Stimulated activated memory B cell treated with anti-CD40 and anti-IgM and Interleukin-4, amounts not matched to agents 10 μg/mL and 1 μg/mL and 100 μg/mL, for 72 hours (primary cell): ENCODE measurements at regions not wholly inside any gene's neighbourhood (a gene's known extent, or its start where the extent isn't known, plus 50 kb on each side); places are given as distances from the start of the nearest gene placed in this dataset.
"Not testable (repeated sequence)": the region's sequence is repeated elsewhere in the genome, so short reads cannot be mapped to it uniquely, and the experiment has no call there.

Experiments used
- ATAC-seq: fragments of 150-1000 bp; cut with Tn5 transposase; 2 replicates; pipeline ENCODE4 v1.10.0; 2021
- H3K27ac Mint-ChIP-seq: one replicate; pipeline ENCODE4 v1.8.0; 2022; ENCODE audit warnings: mild to moderate bottlenecking, mixed read lengths
- H3K27me3 Mint-ChIP-seq: one replicate; pipeline ENCODE4 v1.8.0; 2022; ENCODE audit warnings: mixed read lengths
- H3K36me3 Mint-ChIP-seq: one replicate; pipeline ENCODE4 v1.8.0; 2022; ENCODE audit warnings: mixed read lengths
- H3K4me1 Mint-ChIP-seq: one replicate; pipeline ENCODE4 v1.8.0; 2022; ENCODE audit warnings: mixed read lengths
- H3K4me3 Mint-ChIP-seq: one replicate; pipeline ENCODE4 v1.8.0; 2022; ENCODE audit warnings: mild to moderate bottlenecking, moderate library complexity, mixed read lengths
- H3K9me3 Mint-ChIP-seq: one replicate; pipeline ENCODE4 v1.8.0; 2022; ENCODE audit warnings: mixed read lengths

GRCh38 chr12:17866802-17867201 is 223.2 kb downstream of the RERGL start:
- no peaks in the 10 kb centered on the region for H3K27me3 Mint-ChIP-seq
- ATAC-seq: no peak
- no peaks in the 10 kb centered on the region for H3K4me1 Mint-ChIP-seq
- H3K36me3 Mint-ChIP-seq: no peaks in the 10 kb centered on the region
- H3K4me3 Mint-ChIP-seq: no peak overlapping the region
- no peak overlapping the region for H3K27ac Mint-ChIP-seq
- H3K9me3 Mint-ChIP-seq: peaks cover 16% of the 10 kb centered on the region

- not testable (repeated sequence) for H3K4me3 Mint-ChIP-seq, ATAC-seq, H3K9me3 Mint-ChIP-seq, H3K36me3 Mint-ChIP-seq, H3K27ac Mint-ChIP-seq, H3K4me1 Mint-ChIP-seq, H3K27me3 Mint-ChIP-seq
Measured at GRCh38 chr12:17855548-17855947, 234.4 kb downstream of the RERGL start.

GRCh38 chr12:17853054-17853453 is 236.9 kb downstream of the RERGL start:
- Mint-ChIP-seq H3K4me1 (no peaks in the 10 kb centered on the region), H3K27ac (no peak overlapping the region), H3K27me3 (no peaks in the 10 kb centered on the region), H3K36me3 (no peaks in the 10 kb centered on the region), H3K4me3 (no peak overlapping the region), H3K9me3 (peaks cover 3% of the 10 kb centered on the region)
- no peak for ATAC-seq

- H3K4me3 Mint-ChIP-seq: no peak overlapping the region
- H3K27me3 Mint-ChIP-seq: no peaks in the 10 kb centered on the region
- no peaks in the 10 kb centered on the region for H3K36me3 Mint-ChIP-seq
- ATAC-seq: no peak
- H3K9me3 Mint-ChIP-seq: peaks cover 5% of the 10 kb centered on the region
- no peaks in the 10 kb centered on the region for H3K4me1 Mint-ChIP-seq
- H3K27ac Mint-ChIP-seq: no peak overlapping the region
Measured at GRCh38 chr12:17841496-17841895, 248.5 kb downstream of the RERGL start.

GRCh38 chr12:17829813-17830212 is 260.2 kb downstream of the RERGL start:
- H3K27me3 Mint-ChIP-seq: no peaks in the 10 kb centered on the region
- no peak overlapping the region for H3K4me3 Mint-ChIP-seq
- H3K27ac Mint-ChIP-seq: no peak overlapping the region
- H3K4me1 Mint-ChIP-seq: no peaks in the 10 kb centered on the region
- ATAC-seq: no peak
- H3K9me3 Mint-ChIP-seq: no peaks in the 10 kb centered on the region
- no peaks in the 10 kb centered on the region for H3K36me3 Mint-ChIP-seq

GRCh38 chr12:17818931-17819330 is 271.1 kb downstream of the RERGL start:
- Mint-ChIP-seq H3K4me3 (no peak overlapping the region), H3K9me3 (peaks cover 10% of the 10 kb centered on the region), H3K27me3 (no peaks in the 10 kb centered on the region), H3K27ac (no peak overlapping the region), H3K4me1 (no peaks in the 10 kb centered on the region), H3K36me3 (no peaks in the 10 kb centered on the region)
- no peak for ATAC-seq

GRCh38 chr12:17810399-17810798 is 279.6 kb downstream of the RERGL start:
- H3K27me3 Mint-ChIP-seq: no peaks in the 10 kb centered on the region
- no peak overlapping the region for H3K27ac Mint-ChIP-seq
- H3K36me3 Mint-ChIP-seq: no peaks in the 10 kb centered on the region
- no peak overlapping the region for H3K4me3 Mint-ChIP-seq
- no peak for ATAC-seq
- H3K4me1 Mint-ChIP-seq: no peaks in the 10 kb centered on the region
- H3K9me3 Mint-ChIP-seq: peaks cover 20% of the 10 kb centered on the region

GRCh38 chr12:17809206-17809605 is 280.8 kb downstream of the RERGL start:
- Mint-ChIP-seq H3K36me3 (no peaks in the 10 kb centered on the region), H3K9me3 (peaks cover 13% of the 10 kb centered on the region), H3K4me1 (no peaks in the 10 kb centered on the region), H3K27ac (no peak overlapping the region), H3K4me3 (no peak overlapping the region), H3K27me3 (no peaks in the 10 kb centered on the region)
- ATAC-seq: no peak

- Mint-ChIP-seq H3K9me3 (peaks cover 8% of the 10 kb centered on the region), H3K36me3 (no peaks in the 10 kb centered on the region), H3K4me1 (no peaks in the 10 kb centered on the region), H3K27ac (no peak overlapping the region), H3K27me3 (no peaks in the 10 kb centered on the region), H3K4me3 (no peak overlapping the region)
- ATAC-seq: no peak
Measured at GRCh38 chr12:17802657-17803641, 287.0 kb downstream of the RERGL start.

- Mint-ChIP-seq H3K9me3 (no peaks in the 10 kb centered on the region), H3K4me3 (no peak overlapping the region), H3K27ac (no peak overlapping the region), H3K4me1 (no peaks in the 10 kb centered on the region), H3K27me3 (no peaks in the 10 kb centered on the region), H3K36me3 (no peaks in the 10 kb centered on the region)
- no peak for ATAC-seq
Measured at GRCh38 chr12:17793854-17794253, 296.1 kb downstream of the RERGL start.

GRCh38 chr12:17778242-17778641 is 311.8 kb downstream of the RERGL start:
- no peaks in the 10 kb centered on the region for H3K27me3 Mint-ChIP-seq
- no peak overlapping the region for H3K4me3 Mint-ChIP-seq
- H3K4me1 Mint-ChIP-seq: no peaks in the 10 kb centered on the region
- no peak overlapping the region for H3K27ac Mint-ChIP-seq
- ATAC-seq: no peak
- H3K36me3 Mint-ChIP-seq: no peaks in the 10 kb centered on the region
- H3K9me3 Mint-ChIP-seq: peaks cover 10% of the 10 kb centered on the region

GRCh38 chr12:17763366-17763765 is 326.6 kb downstream of the RERGL start:
- no peaks in the 10 kb centered on the region for H3K27me3 Mint-ChIP-seq
- no peaks in the 10 kb centered on the region for H3K4me1 Mint-ChIP-seq
- H3K9me3 Mint-ChIP-seq: peaks cover 6% of the 10 kb centered on the region
- H3K4me3 Mint-ChIP-seq: no peak overlapping the region
- no peak for ATAC-seq
- no peaks in the 10 kb centered on the region for H3K36me3 Mint-ChIP-seq
- H3K27ac Mint-ChIP-seq: no peak overlapping the region

GRCh38 chr12:17759982-17760381 is 330.0 kb downstream of the RERGL start:
- H3K4me3 Mint-ChIP-seq: no peak overlapping the region
- H3K27me3 Mint-ChIP-seq: no peaks in the 10 kb centered on the region
- H3K4me1 Mint-ChIP-seq: no peaks in the 10 kb centered on the region
- peaks cover 14% of the 10 kb centered on the region for H3K9me3 Mint-ChIP-seq
- no peak for ATAC-seq
- H3K36me3 Mint-ChIP-seq: no peaks in the 10 kb centered on the region
- no peak overlapping the region for H3K27ac Mint-ChIP-seq
